PC-9 (cell line): ENCODE measurements at regions not wholly inside any gene's neighbourhood (a gene's known extent, or its start where the extent isn't known, plus 50 kb on each side); places are given as distances from the start of the nearest gene placed in this dataset.

Experiments used
- BruUV-seq: library from RNA; stranded (reverse); fragments of 400-500 nt; replicated peaks from 2 replicates; lab custom pipeline; 2021; lab: Mats Ljungman, UMichigan
- CTCF ChIA-PET: fragments of 300-600 bp; sonication (Branson Sonifier 250); formaldehyde crosslinking; loops from one replicate; lab custom pipeline; 2022; ENCODE audit warnings: antibody characterized with exemption; lab: Charles Lee
- POLR2A ChIA-PET: fragments of 300-600 bp; sonication (Branson Sonifier 250); formaldehyde crosslinking; loops from one replicate; lab custom pipeline; 2022; ENCODE audit warnings: antibody characterized with exemption; ENCODE audit not compliant: unreplicated experiment; lab: Charles Lee
- DNase-seq, 2 experiments: peaks; one replicate each; pipeline versions ENCODE4 v3.0.0 to v3.0.0-alpha.2; 2015 to 2022; ENCODE audit warnings: mixed read lengths in 1 of 2
- H2AFZ ChIP-seq: fragments of 200-600 bp; sonication (generic); 2 replicates; pipeline ENCODE4 v1.8.1; 2017; ENCODE audit warnings: antibody characterized with exemption
- H3F3A ChIP-seq: fragments of 200-600 bp; sonication (generic); 2 replicates; pipeline ENCODE4 v1.8.1; 2017; ENCODE audit warnings: antibody characterized with exemption, mild to moderate bottlenecking, low read depth; ENCODE audit not compliant: insufficient read depth
- H3K27ac ChIP-seq: fragments of 200-600 bp; sonication (generic); 2 replicates; pipeline ENCODE4 v1.6.1; 2016; ENCODE audit warnings: mixed run types
- H3K27me3 ChIP-seq: fragments of 200-600 bp; sonication (generic); 2 replicates; pipeline ENCODE4 v1.6.1; 2016; ENCODE audit warnings: low read depth, mixed run types; ENCODE audit not compliant: insufficient read depth
- H3K36me3 ChIP-seq: fragments of 200-600 bp; sonication (generic); 2 replicates; pipeline ENCODE4 v1.6.1; 2016; ENCODE audit warnings: low read depth, mixed run types
- H3K4me1 ChIP-seq: fragments of 200-600 bp; sonication (generic); replicated peaks from 2 replicates; pipeline ENCODE4 v1.6.1; 2016; ENCODE audit warnings: mixed run types; ENCODE audit not compliant: insufficient read depth
- H3K4me2 ChIP-seq: fragments of 200-600 bp; sonication (generic); 2 replicates; pipeline ENCODE4 v1.6.1; 2017; ENCODE audit warnings: mixed run types
- H3K4me3 ChIP-seq: fragments of 200-600 bp; sonication (generic); 2 replicates; pipeline ENCODE4 v1.6.1; 2016; ENCODE audit warnings: mixed run types
- H3K79me2 ChIP-seq: fragments of 200-600 bp; sonication (generic); 2 replicates; pipeline ENCODE4 v1.6.1; 2017; ENCODE audit warnings: low read depth, mixed run types
- H3K9me2 ChIP-seq: fragments of 200-600 bp; sonication (generic); 2 replicates; pipeline ENCODE4 v1.8.1; 2017; ENCODE audit warnings: mild to moderate bottlenecking; ENCODE audit not compliant: insufficient read depth
- H3K9me3 ChIP-seq: fragments of 200-600 bp; sonication (generic); 2 replicates; pipeline ENCODE4 v1.8.1; 2016; ENCODE audit warnings: low read depth; ENCODE audit not compliant: insufficient read depth
- H4K20me1 ChIP-seq: fragments of 200-600 bp; sonication (generic); 2 replicates; pipeline ENCODE4 v1.8.1; 2017; ENCODE audit not compliant: insufficient read depth
- EZH2 ChIP-seq: fragments of 200-600 bp; sonication (generic); IDR thresholded peaks from 2 replicates; pipeline ENCODE4 v1.8.0; 2017; ENCODE audit warnings: antibody characterized with exemption, low read depth
- intact Hi-C: fragments of 100-400 bp; cut with micrococcal nuclease; formaldehyde crosslinking; loops from one replicate; pipeline ENCODE4 v1.10.0; 2022; ENCODE audit not compliant: unreplicated experiment
- TF ChIP-seq, protein P1 (sequence below): fragments of 200-600 bp; sonication (generic); conservative IDR thresholded peaks from 2 replicates; pipeline ENCODE4 v1.6.1; 2017; ENCODE audit warnings: mixed run types, antibody characterized with exemption, mild to moderate bottlenecking, moderate library complexity

DNA sequence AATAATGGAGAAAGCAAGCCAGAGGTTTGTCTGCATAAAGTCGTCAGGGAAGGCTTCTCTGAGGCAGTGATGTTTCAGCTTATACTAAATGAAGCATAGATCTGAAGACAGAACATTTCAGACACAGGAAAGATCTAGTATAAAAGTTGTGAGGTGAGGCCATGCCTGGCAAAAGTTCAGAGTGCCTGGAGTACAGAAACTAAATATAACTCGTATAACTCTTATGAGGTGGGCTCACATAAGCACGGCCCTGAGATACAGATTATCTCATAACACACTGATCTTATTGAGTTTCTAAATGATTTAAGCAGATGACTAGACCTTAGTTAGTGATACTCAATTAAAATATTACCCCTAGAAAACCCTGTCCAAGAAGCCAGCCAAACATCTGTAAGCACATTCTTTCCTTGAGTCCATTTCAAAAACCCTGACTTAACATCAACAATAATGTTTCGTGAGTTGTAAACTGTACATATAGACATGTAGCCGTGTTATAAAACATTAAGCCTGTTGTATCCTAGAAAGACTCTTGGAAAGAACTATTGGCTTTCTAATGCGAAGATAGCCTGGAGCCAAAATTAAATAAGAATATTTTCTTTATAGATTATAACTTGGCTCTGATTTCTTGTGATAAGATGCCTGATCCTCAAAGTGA, 667.6 kb downstream of the TENT5A start:
- Histone ChIP-seq H3K4me1 (no peaks in the 10 kb centered on the region), H3K9me3 (no peaks in the 10 kb centered on the region), H4K20me1 (no peaks in the 10 kb centered on the region), H3K27me3 (no peaks in the 10 kb centered on the region), H3K79me2 (no peaks in the 10 kb centered on the region), H2AFZ (no peak overlapping the region), H3K9me2 (no peaks in the 10 kb centered on the region), H3K4me3 (no peak overlapping the region), H3K4me2 (no peak overlapping the region), H3F3A (no peaks in the 10 kb centered on the region), H3K27ac (no peak overlapping the region), H3K36me3 (no peaks in the 10 kb centered on the region)
- ChIA-PET CTCF (no interaction called here), POLR2A (no interaction called here)
- TF ChIP-seq, protein P1, sequence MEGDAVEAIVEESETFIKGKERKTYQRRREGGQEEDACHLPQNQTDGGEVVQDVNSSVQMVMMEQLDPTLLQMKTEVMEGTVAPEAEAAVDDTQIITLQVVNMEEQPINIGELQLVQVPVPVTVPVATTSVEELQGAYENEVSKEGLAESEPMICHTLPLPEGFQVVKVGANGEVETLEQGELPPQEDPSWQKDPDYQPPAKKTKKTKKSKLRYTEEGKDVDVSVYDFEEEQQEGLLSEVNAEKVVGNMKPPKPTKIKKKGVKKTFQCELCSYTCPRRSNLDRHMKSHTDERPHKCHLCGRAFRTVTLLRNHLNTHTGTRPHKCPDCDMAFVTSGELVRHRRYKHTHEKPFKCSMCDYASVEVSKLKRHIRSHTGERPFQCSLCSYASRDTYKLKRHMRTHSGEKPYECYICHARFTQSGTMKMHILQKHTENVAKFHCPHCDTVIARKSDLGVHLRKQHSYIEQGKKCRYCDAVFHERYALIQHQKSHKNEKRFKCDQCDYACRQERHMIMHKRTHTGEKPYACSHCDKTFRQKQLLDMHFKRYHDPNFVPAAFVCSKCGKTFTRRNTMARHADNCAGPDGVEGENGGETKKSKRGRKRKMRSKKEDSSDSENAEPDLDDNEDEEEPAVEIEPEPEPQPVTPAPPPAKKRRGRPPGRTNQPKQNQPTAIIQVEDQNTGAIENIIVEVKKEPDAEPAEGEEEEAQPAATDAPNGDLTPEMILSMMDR, result no peak
- no peak for TF ChIP-seq EZH2
- BruUV-seq, result no TSS peak
- intact Hi-C loops, result no loop called here
- DNase-seq, result no peak

DNA sequence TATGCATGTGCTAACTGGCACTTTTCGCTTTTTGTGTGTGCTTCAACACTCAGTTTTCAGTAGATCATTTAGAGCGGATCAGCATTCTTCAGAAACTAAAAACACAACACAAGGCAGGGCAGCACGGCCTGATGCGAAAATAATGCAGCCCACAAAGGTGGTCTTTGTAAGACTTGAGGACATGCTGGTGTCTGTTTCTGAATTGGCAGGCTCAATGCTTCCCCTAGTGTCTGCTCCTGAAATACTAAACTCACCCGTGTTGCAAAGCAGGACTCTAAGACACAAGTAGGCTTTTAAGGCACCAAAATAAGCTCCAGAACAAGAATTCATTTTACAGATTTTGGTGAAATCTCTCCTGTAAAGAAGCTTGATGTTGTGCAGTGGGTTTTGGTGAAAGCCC, 676.5 kb downstream of the TENT5A start:
- POLR2A ChIA-PET, result interaction anchor here (0.6 kb wide), 1 partner anchor 814 kb away, joined by 6 read pairs; no protein-coding TSS in a partner anchor
- Histone ChIP-seq H3K4me2 (no peak overlapping the region), H3K9me3 (no peaks in the 10 kb centered on the region), H3K36me3 (no peaks in the 10 kb centered on the region), H3K9me2 (no peaks in the 10 kb centered on the region), H3K4me1 (no peaks in the 10 kb centered on the region), H2AFZ (no peak overlapping the region), H3K4me3 (no peak overlapping the region), H3K27me3 (no peaks in the 10 kb centered on the region), H4K20me1 (no peaks in the 10 kb centered on the region), H3K27ac (no peak overlapping the region), H3K79me2 (no peaks in the 10 kb centered on the region), H3F3A (no peaks in the 10 kb centered on the region)
- BruUV-seq, result no TSS peak
- no peak for DNase-seq
- CTCF ChIA-PET, result interaction anchor here (0.6 kb wide), 1 partner anchor 375 kb away, joined by 3 read pairs; no protein-coding TSS in a partner anchor
- intact Hi-C loops, result no loop called here
- TF ChIP-seq, protein P1, result no peak; the same call in 1 of the 2 replicates
- no peak for TF ChIP-seq EZH2

DNA sequence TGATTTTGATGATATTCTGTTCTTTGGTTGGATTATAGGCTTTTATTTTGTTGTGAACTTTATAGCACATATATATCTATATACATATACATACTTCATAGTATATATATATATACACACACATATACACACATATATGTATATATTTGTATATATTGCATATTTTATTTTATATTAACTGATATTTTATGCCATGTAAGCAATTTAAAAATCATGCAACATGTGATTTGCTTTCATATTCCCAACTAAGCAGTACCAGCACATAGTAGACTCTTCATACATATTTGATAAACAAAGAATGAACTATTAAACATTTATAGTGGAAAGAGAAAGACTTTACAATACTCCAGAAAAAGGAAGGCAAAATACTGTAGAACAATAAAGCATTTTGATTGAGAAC, 679.2 kb downstream of the TENT5A start:
- ChIA-PET POLR2A (no interaction called here), CTCF (no interaction called here)
- intact Hi-C loops, result no loop called here
- H4K20me1 ChIP-seq, result no peaks in the 10 kb centered on the region
- H3K4me3 ChIP-seq, result no peak overlapping the region
- no TSS peak for BruUV-seq
- DNase-seq, result no peak
- H2AFZ ChIP-seq, result no peak overlapping the region
- no peaks in the 10 kb centered on the region for H3K27me3 ChIP-seq
- H3K27ac ChIP-seq, result no peak overlapping the region
- H3K36me3 ChIP-seq, result no peaks in the 10 kb centered on the region
- H3K9me3 ChIP-seq, result no peaks in the 10 kb centered on the region
- no peaks in the 10 kb centered on the region for H3K9me2 ChIP-seq
- no peak overlapping the region for H3K4me2 ChIP-seq
- TF ChIP-seq, protein P1, result no peak
- TF ChIP-seq EZH2, result no peak
- no peaks in the 10 kb centered on the region for H3K79me2 ChIP-seq
- H3F3A ChIP-seq, result no peaks in the 10 kb centered on the region
- H3K4me1 ChIP-seq, result no peaks in the 10 kb centered on the region
